ENCODE measurements at regions not wholly inside any gene's neighbourhood (a gene's known extent, or its start where the extent isn't known, plus 50 kb on each side); places are given as distances from the start of the nearest gene placed in this dataset.

DNA sequence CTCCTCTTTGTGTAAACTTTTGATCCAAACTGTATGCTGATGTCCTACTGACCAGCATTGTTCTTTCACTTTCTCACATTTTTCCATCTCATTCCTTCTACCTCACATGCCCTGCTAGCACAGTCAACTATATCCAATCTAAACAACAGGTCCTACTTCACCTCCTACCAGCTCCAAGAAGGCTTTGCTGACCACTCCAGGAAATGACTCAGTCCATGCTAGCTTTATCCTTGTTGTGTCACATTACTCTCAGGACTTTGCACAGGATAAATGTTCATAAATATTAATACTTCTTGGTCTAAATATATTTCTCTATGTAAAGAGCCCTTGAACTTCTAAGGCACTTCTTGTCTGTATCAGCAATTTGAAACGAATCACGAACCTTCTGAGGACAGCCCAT lies 64.9 kb upstream of the PCED1B start:
- no peak for TF ChIP-seq EZH2 (IDR thresholded peaks at IDR 0.05; ENCODE audit: borderline replicate concordance, low read length)
- TF ChIP-seq, protein P1, sequence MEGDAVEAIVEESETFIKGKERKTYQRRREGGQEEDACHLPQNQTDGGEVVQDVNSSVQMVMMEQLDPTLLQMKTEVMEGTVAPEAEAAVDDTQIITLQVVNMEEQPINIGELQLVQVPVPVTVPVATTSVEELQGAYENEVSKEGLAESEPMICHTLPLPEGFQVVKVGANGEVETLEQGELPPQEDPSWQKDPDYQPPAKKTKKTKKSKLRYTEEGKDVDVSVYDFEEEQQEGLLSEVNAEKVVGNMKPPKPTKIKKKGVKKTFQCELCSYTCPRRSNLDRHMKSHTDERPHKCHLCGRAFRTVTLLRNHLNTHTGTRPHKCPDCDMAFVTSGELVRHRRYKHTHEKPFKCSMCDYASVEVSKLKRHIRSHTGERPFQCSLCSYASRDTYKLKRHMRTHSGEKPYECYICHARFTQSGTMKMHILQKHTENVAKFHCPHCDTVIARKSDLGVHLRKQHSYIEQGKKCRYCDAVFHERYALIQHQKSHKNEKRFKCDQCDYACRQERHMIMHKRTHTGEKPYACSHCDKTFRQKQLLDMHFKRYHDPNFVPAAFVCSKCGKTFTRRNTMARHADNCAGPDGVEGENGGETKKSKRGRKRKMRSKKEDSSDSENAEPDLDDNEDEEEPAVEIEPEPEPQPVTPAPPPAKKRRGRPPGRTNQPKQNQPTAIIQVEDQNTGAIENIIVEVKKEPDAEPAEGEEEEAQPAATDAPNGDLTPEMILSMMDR (conservative IDR thresholded peaks at IDR 0.05 in 1 of 2, IDR thresholded peaks at IDR 0.05 in 1 of 2; ENCODE audit: extremely low read depth in 1 of 2, insufficient read depth in 1 of 2, low read depth in 1 of 2, low read length in 2 of 2): no peak

Measured in mammary epithelial cell (primary cell).